Activated CD4-positive, CD25-positive, alpha-beta regulatory T cell (primary cell): ENCODE measurements at regions not wholly inside any gene's neighbourhood (a gene's known extent, or its start where the extent isn't known, plus 50 kb on each side); places are given as distances from the start of the nearest gene placed in this dataset.
"Not testable (repeated sequence)": the region's sequence is repeated elsewhere in the genome, so short reads cannot be mapped to it uniquely, and the experiment has no call there.

Experiments used
- DNase-seq, 4 experiments: peaks; one replicate each; lab custom pipeline; 2025; lab: John Stamatoyannopoulos, UW

DNA sequence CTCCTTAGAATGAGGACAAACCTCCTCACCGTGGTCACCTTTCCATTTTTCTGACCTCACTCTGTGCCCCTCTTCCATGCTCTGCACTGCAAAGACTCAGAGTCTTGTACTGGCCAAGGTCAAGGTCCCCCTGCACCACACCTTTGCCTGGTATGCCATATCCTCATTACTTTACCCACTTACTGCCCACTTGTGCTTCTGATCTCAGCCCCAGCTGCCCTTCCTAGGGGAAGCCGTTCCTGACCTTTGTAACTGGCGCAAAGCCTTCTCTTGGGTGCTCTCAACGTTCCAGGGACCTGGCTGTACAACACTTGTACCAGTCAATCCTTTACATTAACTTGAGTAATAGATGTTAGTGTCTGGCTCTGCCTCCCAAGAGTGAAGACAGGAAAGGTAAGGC lies 256.0 kb downstream of the SV2B start:
- no peak for DNase-seq

DNA sequence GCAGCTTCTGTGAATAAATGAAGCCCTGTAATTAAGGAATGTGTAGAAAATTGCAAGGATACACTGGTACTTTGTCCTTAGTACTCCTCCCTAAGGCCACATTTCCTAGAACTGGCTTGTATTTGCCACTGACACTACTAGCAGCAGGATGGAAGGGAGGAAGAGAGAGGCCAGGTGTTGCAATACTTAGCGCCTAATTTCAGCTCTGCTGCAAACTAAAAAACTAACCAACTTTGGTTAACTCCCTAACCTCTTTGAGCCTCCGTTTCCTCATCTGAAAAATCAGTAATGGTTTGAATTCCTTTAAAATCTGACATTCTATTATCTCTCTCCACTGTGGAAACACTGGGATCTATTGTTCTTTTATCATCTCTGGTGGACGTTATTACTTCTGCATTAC lies 257.0 kb downstream of the SV2B start:
- no peak for DNase-seq

DNA sequence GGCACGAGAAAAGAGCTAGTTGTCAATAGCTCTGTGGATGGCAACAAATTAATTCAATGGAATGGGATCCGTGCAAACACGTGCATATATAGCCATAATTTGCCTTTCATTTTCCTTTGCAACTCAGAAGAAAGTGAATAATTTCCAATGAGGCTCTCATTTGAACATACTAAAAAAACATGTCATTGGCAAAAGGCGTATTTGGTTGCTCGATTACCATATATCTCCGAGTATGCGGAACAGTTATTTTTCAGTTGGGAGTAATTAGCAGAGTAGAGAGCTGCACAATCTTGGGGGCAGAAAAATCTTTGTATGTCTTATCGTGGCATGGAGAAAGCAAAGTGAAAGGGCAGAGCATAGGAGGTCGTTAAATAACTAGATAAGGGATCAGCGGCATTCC lies 257.4 kb downstream of the SV2B start:
- DNase-seq: no peak

DNA sequence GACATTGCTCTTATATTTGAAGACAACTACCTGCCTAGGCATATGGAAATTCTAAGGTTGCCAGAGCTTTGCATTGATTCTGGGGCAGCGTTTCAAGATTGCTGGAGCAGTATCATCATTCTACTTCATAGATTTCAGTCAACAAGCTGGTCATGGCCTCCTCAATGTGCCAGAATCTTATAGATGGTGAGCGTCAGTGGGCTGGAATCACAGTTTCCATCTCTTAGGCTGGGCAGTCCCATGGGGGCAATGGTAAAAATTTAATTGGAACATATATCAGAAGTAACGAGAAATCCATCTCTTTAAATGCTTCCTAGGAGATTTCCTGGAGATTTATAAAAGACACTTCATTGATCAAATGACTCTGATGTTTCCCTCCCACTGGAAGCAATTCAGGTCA lies 258.3 kb downstream of the SV2B start:
- no peak for DNase-seq

DNA sequence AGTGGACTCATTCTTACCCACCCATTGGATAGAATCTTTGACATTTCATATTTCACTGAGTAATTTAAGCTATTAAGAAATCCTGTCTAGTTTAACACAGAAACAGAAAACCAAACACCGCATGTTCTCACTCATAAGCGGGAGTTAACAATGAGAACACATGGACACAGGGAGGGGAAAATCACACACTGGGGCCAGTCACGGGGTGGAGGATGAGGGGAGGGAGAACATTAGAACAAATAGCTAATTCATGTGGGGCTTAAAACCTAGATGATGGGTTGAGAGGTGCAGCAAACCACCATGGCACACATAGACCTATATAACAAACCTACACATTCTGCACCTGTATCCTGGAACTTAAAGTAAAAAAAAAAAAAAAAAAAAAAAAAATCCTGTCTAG lies 261.6 kb downstream of the SV2B start:
- not testable (repeated sequence) for DNase-seq

DNA sequence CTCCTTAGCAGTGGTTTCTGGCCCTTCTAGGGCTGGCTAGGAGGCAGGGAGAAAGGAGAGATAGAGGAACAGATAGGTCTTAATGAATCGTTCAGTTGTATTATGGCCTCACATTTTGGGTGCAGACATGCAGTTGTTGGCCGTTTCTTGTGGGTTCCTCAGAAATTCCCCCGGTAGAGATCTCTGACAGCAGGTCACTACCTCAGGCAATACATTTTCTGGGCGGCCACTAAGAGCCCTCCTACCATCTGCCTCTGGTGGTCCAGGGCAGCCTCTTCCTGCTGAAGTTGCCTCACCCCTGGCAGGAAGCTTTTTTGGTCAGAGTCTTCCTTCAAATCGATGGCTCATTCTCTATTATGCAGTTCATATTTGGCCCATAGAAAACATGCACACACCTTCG lies 266.1 kb downstream of the SV2B start:
- DNase-seq: no peak

DNA sequence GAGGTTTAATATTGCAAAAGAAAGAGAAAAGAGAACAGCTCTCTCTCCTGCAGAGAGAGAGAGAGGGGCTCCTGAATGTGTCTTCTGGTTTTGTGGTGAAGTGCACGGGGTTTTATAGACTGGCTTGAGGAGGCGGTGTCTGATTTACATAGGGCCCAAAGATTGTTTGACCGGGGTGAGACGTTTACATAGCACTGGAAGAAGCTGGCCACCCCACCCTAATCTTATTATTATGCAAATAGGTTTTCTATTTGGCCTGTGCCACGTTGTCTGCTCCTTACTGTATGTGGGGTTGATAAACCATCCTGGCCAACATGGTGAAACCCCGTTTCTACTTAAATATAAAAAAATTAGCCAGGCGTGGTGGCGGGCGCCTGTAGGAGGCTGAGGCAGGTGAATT lies 268.6 kb downstream of the SV2B start:
- DNase-seq: no peak

DNA sequence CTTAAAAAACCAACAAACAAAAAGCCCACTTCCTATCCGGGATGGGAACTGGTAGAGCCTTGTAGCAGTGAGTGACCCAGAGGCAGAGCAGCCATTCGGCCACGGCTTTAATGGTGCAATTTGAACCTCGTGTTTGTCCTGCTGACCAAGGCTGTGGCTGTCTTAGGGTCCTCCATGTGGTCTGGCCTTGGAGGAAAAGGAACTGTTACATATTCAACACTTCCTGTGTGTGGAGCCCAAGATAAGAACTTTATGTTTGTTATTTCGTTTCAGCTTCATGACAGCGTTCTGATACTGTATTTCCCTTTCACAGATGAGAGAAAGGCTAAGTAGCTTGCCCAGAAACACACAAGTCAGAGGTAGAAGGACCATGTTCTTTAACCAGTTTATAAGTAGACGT lies 269.8 kb downstream of the SV2B start:
- no peak for DNase-seq

DNA sequence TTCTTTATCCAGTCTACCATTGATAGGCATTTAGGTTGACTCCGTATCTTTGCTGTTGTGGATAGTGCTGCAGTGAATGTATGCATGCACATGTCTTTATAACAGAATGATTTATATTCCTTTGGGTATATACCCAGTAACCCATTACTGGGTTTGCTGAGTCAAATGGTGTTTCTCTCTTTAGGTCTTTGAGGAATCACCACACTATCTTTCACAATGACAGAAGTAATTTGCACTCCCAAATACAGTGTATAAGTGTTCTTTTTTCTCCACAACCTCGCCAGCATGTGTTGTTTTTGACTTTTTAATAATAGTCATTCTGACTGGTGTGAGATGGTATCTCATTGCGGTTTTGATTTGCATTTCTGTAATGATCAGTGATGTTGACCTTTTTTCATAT lies 271.3 kb downstream of the SV2B start:
- DNase-seq: not testable (repeated sequence)

DNA sequence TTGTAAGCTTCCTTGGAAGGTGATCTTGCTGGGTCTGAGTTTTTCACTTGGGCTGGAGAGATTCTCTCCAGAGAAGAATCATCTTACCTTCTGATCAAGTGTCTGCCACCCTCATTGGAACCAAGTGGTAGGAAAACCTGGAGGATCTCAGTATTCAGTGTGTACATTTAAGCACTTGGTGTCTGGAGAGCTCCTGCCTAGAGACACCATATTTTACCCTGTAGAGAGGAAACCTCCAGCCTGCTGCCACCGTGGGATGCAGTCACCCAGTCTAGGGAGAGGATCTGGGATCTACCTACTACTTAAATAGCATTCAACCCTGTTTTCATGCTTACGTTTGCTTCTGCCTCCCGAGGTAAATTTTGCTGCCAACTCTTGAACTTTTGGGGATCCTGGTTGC lies 274.3 kb downstream of the SV2B start:
- no peak for DNase-seq

DNA sequence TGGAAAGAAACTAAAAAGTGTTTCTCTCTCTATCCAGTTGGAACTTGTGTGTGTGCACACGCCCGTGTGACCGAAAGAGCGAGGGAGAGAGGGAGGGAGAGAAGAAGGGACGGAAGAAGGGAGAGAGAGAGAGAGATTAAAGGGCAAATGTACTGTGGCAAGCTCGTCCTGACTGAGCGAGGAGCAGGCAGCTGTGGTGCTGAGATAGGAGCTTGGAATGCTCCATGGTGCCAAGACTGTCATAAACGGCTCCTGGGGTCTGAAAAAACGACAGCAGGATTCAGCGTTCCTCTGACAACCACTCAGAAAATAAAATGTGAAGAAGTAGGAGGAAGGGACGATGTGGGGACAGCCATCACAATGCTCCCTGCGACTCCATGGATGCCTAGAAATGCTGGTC lies 276.0 kb downstream of the SV2B start:
- DNase-seq: no peak

DNA sequence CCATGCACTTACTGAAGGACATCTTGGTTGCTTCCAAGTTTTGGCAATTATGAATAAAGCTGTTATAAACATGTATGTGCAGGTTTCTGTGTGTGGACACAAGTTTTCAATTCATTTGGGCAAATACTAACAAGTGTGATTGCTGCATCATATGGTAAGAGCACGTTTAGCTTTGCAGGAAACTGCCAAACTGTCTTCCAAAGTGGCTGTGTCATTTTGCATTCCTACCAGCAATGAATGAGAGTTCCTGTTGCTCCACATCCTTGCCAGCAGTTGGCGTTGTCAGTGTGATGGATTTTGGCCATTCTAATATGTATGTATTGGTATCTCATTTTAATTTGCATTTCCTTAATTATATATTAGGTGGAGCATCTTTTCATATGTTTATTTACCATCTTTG lies 280.1 kb downstream of the SV2B start:
- DNase-seq: no peak

DNA sequence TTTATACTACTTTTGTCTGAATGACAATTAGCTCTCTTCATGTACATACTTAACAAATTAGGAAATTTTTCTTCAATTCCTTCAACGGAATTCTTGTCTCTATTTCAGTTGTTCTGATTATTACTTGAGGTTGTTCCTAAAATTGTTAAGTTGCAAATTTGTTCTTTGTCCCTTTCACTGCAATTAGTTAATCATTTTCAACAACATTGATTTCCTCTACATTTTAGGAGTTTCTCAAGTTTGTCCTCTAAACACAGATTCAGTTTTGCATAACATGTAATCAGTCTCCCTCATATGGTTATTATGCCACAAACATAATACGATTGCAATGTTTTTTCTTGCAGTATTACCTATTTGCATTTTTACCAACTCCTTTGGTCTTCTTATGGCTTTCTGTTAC lies 283.5 kb downstream of the SV2B start:
- DNase-seq: no peak

DNA sequence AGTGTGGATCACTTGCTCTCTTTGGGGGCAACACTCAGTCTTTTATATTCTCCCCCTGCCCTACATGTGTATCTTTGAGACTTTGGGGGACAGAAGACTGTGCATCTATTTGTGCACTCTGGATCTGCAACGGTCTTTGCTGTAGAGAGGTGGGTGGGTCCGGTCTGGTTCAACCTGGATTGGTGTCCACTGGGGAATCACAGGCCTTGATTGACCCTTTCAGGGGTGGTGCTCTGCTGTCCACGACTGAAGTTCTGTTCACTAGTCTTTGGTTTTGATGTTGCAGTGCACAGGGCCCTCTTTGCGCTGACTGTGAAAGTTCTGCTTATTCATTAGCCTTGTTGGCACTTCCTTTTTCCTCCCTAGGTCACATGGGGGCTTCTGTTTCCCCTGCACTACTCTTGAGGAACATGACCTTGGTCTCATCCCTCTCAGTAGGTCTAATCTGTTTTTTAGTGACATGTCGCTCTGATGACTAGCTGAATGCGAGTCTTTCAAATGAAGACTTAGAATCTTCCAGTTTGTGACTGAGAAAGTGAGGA lies 284.2 kb downstream of the SV2B start:
- no peak for DNase-seq

DNA sequence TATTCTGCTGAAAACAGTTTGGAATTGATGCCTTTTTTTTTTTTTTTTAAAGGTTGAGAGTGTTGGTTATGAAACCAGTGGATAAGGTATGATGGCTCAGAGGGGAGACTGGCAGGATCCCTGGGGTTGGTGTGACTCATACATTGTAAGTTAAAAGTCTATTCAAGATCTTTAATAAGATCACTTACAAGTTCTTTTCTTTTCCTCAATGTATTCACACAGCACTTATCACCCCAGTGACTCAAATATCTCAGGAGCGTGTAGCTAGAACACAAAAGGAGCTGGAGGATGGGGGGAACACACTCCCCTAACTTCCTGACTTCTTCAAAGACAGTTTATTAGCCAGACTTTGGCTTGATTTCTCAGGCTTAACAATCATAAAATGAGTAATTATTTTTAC lies 285.3 kb downstream of the SV2B start:
- DNase-seq: no peak

DNA sequence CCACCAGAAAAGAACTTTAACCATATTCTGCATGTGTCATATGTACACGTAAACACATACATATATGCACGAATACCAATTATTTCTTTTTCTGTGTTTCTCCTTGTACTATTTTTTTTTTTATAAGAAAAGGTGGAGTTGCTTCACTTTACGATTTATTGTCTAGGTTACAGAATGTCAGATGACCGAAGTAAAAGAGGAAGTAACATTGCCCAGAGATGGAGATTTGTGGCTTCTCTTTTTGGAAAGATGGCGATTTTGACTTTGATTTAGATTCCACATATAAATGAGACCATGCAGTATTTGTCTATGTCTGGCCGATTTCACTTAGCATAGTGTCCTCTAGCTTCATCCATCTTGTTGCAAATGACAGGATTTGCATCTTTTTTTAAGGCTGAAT lies 293.1 kb downstream of the SV2B start:
- no peak for DNase-seq

DNA sequence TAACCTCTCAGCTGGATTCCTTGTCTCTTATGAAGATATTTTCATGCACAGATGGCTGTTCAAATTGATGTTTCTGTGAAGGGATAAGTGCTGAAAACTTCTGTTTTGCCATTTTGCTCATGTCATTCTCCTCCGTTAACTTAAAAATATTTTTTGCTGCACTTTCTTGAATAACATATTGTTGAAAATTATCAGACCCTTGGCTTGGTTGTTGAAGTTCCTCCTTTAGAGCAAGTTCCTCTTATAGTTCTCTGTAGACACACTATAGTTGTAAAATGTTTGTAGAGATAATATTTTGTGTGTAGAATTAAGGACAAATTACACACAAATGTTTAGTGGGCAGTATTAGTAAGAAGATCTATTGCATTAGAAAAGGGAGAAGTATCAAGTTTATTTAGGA lies 300.4 kb downstream of the SV2B start:
- no peak for DNase-seq

DNA sequence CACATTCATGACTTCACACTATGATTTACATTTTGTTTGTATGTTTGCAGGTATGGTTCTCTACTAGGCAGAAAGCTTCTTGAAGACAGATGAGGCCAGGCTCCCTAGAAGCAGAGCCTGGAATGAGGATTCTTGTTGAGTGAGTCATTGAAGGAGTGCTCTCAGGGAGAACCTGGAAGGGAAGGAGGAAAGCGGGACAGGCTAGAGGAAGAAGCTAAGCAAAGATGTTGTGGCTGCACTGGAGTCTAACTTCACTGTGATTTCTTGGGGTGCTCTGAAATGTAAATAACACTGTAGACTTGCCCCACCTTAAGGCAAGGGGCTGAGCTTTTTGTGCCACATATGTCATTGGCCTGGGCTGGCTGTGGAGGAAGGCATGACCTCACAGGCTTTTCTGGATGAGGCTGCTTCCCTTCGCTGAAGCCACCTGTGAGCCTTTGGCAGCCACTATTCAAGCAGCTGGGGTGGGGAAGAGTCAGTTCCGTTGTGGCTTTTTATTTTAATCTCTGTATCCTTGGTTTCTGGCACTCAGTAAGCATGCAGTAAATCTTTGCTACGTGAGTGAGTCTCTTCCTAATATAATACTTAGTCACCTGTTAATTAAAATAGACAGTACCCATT lies 307.3 kb downstream of the SV2B start:
- DNase-seq: no peak

DNA sequence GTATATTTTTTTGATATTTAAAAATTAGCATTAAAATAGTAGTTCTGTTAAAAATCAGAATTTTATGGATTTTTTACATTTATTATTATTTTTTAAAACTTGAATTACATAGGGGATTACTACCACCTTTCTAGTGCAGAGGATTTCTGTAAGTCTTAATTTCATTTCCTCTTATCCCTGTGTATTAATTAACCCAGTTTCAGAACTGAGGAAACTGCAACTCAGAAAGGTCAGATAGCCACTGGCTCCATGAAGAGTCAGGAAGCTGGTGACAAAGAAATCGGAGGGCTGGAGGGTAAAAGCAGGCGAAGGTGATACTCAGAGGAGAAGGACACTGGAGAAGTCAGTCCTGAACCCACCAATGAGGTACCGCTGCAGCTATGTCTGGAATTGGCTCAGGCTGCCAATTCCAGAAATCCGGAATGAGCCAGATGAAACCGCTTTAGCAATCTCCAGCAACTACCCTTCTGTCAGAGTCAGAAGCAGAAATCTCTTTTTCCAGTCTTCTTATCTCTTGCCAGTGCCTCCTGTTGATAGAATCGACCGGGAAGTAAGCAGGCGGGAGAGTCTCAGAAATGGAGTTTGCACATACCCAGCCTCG lies 308.5 kb downstream of the SV2B start:
- no peak for DNase-seq

DNA sequence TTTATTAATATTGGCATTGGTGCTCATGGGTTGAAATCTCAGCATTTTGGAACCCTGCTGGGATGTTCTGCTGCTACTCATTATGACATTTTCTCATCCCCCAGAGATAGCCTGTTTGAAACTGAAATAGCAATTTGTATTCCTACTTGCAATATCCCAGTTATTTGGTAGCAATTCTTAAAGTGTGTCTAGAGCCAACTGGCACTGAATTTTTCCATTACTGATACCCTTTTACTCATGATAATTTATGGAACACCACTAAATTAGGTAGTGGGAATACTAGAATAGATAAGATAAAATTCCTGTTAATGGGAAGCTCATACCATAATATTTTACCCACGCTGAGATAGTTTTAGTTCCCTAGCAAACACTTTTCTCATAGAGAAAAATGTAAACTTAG lies 309.3 kb downstream of the SV2B start:
- DNase-seq: no peak

DNA sequence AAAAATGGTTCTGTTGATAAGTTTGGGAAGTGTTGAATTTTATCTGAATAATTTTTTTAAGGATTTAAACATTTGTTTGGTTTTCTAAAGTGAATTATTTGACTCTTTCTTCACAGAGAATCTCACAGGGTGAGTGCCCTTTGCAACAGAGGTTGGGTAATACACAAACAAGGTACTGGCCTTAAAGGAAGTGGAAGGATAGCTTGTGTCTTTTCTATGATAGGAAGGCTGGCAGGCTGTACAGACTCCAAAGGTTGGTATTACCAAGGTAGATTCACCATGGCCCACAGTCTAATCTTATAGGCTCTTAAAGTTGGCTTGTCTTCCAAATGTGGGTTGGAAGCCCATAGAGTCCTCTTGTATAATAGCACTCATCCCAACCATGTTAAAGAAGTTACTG lies 311.5 kb downstream of the SV2B start:
- DNase-seq: no peak

DNA sequence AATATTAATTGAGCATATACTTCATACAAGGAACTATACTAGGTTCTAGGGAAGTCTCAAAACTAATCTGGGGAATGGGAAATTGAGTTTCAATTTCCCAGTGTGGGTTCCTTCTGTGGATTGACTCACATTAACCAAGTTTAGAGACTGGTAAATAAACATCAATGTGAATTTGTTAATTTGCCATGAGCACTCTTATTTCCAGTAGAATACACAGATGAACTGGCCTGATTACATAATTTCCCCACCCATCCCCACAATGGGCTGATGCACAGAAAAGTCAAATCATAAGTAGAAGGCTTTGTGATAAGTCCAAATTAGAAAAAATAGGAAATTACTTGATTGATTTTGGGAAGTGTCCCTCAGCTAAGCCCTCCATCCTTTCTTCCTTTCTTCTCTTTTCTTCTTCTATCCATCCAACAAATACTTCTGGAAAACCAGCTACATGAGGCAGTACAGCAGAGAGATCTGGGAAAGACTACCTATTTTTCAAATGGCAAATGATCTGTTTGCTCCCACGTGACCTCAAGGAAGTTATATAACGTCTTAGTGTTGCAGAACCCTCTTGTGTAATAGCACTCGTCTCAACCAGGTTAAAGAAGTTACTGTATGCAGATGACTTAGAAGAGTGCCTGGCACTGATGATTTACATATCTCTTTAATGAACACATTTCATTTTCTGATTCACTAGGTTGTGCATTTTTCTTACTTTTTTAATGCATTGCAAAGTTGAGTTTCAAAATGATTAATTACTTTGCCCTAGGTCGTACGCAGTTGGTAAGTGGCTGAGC lies 312.3 kb downstream of the SV2B start:
- no peak for DNase-seq

DNA sequence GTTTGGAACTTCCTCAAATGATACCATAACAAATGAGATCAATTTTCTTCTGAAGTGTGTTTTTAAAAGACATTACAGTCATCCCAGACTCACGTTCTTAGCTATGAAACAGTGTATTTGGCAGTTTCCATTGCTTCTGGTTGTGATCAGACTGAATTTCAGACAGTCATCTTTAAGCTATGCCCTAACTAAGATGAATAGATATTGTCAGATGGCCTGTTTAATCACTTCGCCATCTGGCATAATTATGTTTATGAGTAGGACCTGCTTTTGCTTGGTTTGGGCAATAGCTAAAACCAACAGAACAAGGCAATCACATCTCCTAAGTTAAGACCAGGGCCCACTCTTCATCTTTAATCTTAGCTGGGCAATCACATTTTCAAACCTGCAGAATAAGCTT lies 313.1 kb downstream of the SV2B start:
- DNase-seq: no peak
